H1 (cell line): ENCODE measurements at regions not wholly inside any gene's neighbourhood (a gene's known extent, or its start where the extent isn't known, plus 50 kb on each side); places are given as distances from the start of the nearest gene placed in this dataset.

Experiments
- SIX5 ChIP-seq: IDR thresholded peaks from 2 replicates; pipeline ENCODE4 v1.6.1; 2011; ENCODE audit warnings: mild to moderate bottlenecking, low read depth, low read length
- TEAD4 ChIP-seq: IDR thresholded peaks from 2 replicates; pipeline ENCODE4 v1.6.1; 2012; ENCODE audit warnings: low read depth, low read length, inconsistent platforms, mixed read lengths
- TF ChIP-seq, protein P1 (sequence below): fragments of 300-600 bp; sonication (generic); IDR thresholded peaks from 2 replicates; pipeline ENCODE4 v1.7.1; 2012; ENCODE audit warnings: low read length, moderate library complexity, mild to moderate bottlenecking, inconsistent platforms; ENCODE audit not compliant: insufficient replicate concordance

DNA sequence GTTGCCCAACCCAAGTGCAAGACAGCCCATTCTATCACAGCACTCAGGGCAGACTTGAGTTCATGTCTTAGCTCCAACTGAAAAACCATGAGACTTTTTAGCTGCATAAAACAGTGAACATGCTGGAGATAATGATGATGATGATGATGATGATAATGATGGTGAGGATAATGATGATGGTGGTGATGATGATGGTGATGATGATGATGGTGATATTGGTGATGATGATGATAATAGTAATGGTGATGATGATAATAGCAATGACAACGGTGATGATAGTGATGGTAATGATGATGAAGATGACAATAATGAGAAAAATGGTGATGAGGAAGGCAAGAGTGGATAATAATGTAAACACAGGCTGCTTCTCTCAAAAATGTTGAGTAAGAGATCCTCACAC, 576.2 kb downstream of the BCL11B start (continued):
- TF ChIP-seq, protein P1, sequence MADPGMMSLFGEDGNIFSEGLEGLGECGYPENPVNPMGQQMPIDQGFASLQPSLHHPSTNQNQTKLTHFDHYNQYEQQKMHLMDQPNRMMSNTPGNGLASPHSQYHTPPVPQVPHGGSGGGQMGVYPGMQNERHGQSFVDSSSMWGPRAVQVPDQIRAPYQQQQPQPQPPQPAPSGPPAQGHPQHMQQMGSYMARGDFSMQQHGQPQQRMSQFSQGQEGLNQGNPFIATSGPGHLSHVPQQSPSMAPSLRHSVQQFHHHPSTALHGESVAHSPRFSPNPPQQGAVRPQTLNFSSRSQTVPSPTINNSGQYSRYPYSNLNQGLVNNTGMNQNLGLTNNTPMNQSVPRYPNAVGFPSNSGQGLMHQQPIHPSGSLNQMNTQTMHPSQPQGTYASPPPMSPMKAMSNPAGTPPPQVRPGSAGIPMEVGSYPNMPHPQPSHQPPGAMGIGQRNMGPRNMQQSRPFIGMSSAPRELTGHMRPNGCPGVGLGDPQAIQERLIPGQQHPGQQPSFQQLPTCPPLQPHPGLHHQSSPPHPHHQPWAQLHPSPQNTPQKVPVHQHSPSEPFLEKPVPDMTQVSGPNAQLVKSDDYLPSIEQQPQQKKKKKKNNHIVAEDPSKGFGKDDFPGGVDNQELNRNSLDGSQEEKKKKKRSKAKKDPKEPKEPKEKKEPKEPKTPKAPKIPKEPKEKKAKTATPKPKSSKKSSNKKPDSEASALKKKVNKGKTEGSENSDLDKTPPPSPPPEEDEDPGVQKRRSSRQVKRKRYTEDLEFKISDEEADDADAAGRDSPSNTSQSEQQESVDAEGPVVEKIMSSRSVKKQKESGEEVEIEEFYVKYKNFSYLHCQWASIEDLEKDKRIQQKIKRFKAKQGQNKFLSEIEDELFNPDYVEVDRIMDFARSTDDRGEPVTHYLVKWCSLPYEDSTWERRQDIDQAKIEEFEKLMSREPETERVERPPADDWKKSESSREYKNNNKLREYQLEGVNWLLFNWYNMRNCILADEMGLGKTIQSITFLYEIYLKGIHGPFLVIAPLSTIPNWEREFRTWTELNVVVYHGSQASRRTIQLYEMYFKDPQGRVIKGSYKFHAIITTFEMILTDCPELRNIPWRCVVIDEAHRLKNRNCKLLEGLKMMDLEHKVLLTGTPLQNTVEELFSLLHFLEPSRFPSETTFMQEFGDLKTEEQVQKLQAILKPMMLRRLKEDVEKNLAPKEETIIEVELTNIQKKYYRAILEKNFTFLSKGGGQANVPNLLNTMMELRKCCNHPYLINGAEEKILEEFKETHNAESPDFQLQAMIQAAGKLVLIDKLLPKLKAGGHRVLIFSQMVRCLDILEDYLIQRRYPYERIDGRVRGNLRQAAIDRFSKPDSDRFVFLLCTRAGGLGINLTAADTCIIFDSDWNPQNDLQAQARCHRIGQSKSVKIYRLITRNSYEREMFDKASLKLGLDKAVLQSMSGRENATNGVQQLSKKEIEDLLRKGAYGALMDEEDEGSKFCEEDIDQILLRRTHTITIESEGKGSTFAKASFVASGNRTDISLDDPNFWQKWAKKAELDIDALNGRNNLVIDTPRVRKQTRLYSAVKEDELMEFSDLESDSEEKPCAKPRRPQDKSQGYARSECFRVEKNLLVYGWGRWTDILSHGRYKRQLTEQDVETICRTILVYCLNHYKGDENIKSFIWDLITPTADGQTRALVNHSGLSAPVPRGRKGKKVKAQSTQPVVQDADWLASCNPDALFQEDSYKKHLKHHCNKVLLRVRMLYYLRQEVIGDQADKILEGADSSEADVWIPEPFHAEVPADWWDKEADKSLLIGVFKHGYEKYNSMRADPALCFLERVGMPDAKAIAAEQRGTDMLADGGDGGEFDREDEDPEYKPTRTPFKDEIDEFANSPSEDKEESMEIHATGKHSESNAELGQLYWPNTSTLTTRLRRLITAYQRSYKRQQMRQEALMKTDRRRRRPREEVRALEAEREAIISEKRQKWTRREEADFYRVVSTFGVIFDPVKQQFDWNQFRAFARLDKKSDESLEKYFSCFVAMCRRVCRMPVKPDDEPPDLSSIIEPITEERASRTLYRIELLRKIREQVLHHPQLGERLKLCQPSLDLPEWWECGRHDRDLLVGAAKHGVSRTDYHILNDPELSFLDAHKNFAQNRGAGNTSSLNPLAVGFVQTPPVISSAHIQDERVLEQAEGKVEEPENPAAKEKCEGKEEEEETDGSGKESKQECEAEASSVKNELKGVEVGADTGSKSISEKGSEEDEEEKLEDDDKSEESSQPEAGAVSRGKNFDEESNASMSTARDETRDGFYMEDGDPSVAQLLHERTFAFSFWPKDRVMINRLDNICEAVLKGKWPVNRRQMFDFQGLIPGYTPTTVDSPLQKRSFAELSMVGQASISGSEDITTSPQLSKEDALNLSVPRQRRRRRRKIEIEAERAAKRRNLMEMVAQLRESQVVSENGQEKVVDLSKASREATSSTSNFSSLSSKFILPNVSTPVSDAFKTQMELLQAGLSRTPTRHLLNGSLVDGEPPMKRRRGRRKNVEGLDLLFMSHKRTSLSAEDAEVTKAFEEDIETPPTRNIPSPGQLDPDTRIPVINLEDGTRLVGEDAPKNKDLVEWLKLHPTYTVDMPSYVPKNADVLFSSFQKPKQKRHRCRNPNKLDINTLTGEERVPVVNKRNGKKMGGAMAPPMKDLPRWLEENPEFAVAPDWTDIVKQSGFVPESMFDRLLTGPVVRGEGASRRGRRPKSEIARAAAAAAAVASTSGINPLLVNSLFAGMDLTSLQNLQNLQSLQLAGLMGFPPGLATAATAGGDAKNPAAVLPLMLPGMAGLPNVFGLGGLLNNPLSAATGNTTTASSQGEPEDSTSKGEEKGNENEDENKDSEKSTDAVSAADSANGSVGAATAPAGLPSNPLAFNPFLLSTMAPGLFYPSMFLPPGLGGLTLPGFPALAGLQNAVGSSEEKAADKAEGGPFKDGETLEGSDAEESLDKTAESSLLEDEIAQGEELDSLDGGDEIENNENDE, result no peak
- no peak for TF ChIP-seq SIX5
- no peak for TF ChIP-seq TEAD4
